Uterus (tissue), 2 donors: ENCODE measurements at regions not wholly inside any gene's neighbourhood (a gene's known extent, or its start where the extent isn't known, plus 50 kb on each side); places are given as distances from the start of the nearest gene placed in this dataset.
"Not testable (repeated sequence)": the region's sequence is repeated elsewhere in the genome, so short reads cannot be mapped to it uniquely, and the experiment has no call there.

Experiments used
- POLR2A ChIP-seq, 2 donors: fragments of 450-650 bp; IDR thresholded peaks; one replicate each; pipeline ENCODE4 v1.6.1; 2016; ENCODE audit warnings: antibody characterized with exemption in 2 of 2, mild to moderate bottlenecking in 1 of 2, moderate library complexity in 1 of 2
- TF ChIP-seq, protein P1 (sequence below), 4 experiments: fragments of 200-600 bp in 2 of 4; fragments of 450-650 bp in 2 of 4; sonication (generic) in 2 of 4; IDR thresholded peaks; one replicate each; pipeline ENCODE4 v1.5.1; 2016 to 2019; ENCODE audit warnings: antibody characterized with exemption in 4 of 4, mild to moderate bottlenecking in 2 of 4, moderate library complexity in 1 of 4

DNA sequence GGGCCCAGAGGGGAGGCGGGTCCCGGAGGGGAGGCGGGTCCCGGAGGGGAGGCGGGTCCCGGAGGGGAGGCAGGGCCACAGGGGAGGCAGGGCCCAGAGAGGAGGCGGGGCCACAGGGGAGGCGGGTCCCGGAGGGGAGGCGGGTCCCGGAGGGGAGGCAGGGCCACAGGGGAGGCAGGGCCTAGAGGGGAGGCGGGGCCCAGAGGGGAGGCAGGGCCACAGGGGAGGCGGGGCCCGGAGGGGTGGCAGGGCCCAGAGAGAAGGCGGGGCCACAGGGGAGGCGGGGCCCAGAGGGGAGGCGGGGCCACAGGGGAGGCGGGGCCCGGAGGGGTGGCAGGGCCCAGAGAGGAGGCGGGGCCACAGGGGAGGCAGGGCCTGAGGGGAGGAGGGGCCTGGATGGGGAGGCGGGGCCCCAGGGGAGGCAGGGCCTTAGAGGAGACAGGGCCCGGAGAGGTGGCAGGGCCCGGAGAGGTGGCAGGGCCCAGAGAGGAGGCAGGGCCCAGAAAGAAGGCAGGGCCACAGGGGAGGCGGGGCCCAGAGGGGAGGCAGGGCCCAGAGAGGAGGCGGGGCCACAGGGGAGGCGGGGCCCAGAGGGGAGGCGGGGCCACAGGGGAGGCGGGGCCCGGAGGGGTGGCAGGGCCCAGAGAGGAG is 81.1 kb downstream of the YTHDF1 start:
- TF ChIP-seq, protein P1, sequence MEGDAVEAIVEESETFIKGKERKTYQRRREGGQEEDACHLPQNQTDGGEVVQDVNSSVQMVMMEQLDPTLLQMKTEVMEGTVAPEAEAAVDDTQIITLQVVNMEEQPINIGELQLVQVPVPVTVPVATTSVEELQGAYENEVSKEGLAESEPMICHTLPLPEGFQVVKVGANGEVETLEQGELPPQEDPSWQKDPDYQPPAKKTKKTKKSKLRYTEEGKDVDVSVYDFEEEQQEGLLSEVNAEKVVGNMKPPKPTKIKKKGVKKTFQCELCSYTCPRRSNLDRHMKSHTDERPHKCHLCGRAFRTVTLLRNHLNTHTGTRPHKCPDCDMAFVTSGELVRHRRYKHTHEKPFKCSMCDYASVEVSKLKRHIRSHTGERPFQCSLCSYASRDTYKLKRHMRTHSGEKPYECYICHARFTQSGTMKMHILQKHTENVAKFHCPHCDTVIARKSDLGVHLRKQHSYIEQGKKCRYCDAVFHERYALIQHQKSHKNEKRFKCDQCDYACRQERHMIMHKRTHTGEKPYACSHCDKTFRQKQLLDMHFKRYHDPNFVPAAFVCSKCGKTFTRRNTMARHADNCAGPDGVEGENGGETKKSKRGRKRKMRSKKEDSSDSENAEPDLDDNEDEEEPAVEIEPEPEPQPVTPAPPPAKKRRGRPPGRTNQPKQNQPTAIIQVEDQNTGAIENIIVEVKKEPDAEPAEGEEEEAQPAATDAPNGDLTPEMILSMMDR (IDR thresholded peaks at IDR 0.05): not testable (repeated sequence)
- TF ChIP-seq POLR2A (IDR thresholded peaks at IDR 0.05): not testable (repeated sequence)
